ENCODE measurements at regions not wholly inside any gene's neighbourhood (a gene's known extent, or its start where the extent isn't known, plus 50 kb on each side); places are given as distances from the start of the nearest gene placed in this dataset.

DNA sequence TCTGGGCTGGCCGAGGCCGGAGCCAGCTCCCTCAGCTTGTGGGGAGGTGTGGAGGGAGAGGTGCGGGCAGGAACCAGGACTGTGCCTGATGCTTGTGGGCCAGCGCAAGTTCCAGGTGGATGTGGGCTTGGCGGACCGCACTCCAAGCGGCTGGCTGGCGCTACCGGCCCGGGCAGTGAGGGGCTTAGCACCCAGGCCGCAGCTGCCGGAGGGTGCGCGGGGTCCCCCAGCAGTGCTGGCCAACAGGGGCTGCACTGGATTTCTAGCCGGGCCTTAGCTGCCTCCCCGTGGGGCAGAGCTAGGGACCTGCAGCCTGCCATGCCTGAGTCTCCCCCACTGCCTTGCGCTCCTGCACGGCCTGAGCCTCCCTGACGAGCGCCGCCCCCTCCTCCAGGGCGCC lies 242.8 kb downstream of the CCSER2 start:
- Histone ChIP-seq H2BK20ac (ENCODE audit: low read depth, low read length) (no peak overlapping the region), H3K27me3 (ENCODE audit: control insufficient read depth, insufficient read depth, low read length) (no peaks in the 10 kb centered on the region), H2AK9ac (replicated peaks; ENCODE audit: low read depth, low read length, poor library complexity) (no peak overlapping the region), H3K9ac (ENCODE audit: low read depth, low read length) (no peak overlapping the region), H3K79me1 (ENCODE audit: low read depth in 1 of 2, low read length in 2 of 2) (no peaks in the 10 kb centered on the region), H3K4me3 (ENCODE audit: insufficient read depth, low read depth, low read length) (no peak overlapping the region), H4K20me1 (ENCODE audit: insufficient read depth, low read length) (no peaks in the 10 kb centered on the region), H3K9me1 (ENCODE audit: insufficient read depth, low read length) (no peaks in the 10 kb centered on the region), H2BK5ac (ENCODE audit: low read depth, low read length, poor library complexity, severe bottlenecking) (no peak overlapping the region), H2BK15ac (ENCODE audit: low read depth, low read length) (no peak overlapping the region), H4K5ac (ENCODE audit: low read depth, low read length) (no peak overlapping the region), H3K4ac (ENCODE audit: low read depth, low read length) (no peak overlapping the region), H2AK5ac (ENCODE audit: low read depth, low read length) (no peak overlapping the region), H2AFZ (replicated peaks; ENCODE audit: low read length, poor library complexity) (no peak overlapping the region), H4K91ac (ENCODE audit: insufficient read depth, low read depth, low read length) (no peak overlapping the region), H3K4me1 (ENCODE audit: control insufficient read depth, insufficient read depth, low read length) (no peaks in the 10 kb centered on the region), H3K9me3 (ENCODE audit: control insufficient read depth, insufficient read depth, low read length) (no peaks in the 10 kb centered on the region), H3K56ac (ENCODE audit: extremely low read depth, insufficient read depth, low read length) (no peak overlapping the region), H3K36me3 (ENCODE audit: control insufficient read depth, insufficient read depth, low read length) (no peaks in the 10 kb centered on the region), H3K18ac (ENCODE audit: low read depth, low read length) (no peak overlapping the region), H3K23ac (ENCODE audit: low read depth, low read length) (no peak overlapping the region), H3K4me2 (ENCODE audit: low read depth, low read length) (no peak overlapping the region), H4K8ac (ENCODE audit: low read depth in 2 of 2, low read length in 2 of 2) (no peak overlapping the region), H3K27ac (ENCODE audit: insufficient read depth, low read length) (no peak overlapping the region), H2BK120ac (ENCODE audit: low read depth, low read length) (no peak overlapping the region), H3K14ac (replicated peaks; ENCODE audit: low read depth, low read length) (no peak overlapping the region)
- no TSS peak for BruUV-seq (replicated peaks)
- DNase-seq (no peak), ATAC-seq (ENCODE audit: low read depth) (no peak)
- 79% methylated on average over 14 of the region's 22 CpGs; no CpG with 5 or more reads in 1 of the 2 experiments for WGBS, 2 experiments (ENCODE audit: extremely low coverage in 2 of 2, insufficient read length in 1 of 2)
- ChIA-PET CTCF (no interaction called here), POLR2A (ENCODE audit: unreplicated experiment) (no interaction called here)
- intact Hi-C loops (cut with micrococcal nuclease) (no loop called here), in situ Hi-C loops (cut with MboI; ENCODE audit: low sequenced_read_pairs) (no loop called here), dilution Hi-C loops (cut with HindIII; ENCODE audit: low sequenced_read_pairs, unreplicated experiment) (no loop called here)
- TF ChIP-seq BHLHE40 (IDR thresholded peaks at IDR 0.05; ENCODE audit: low read depth, low read length) (no peak), SMC3 (IDR thresholded peaks at IDR 0.05; ENCODE audit: low read depth, low read length) (no peak), USF2 (IDR thresholded peaks at IDR 0.05; ENCODE audit: low read depth, low read length) (no peak), MXI1 (IDR thresholded peaks at IDR 0.05; ENCODE audit: borderline replicate concordance, low read depth, low read length) (no peak), MAZ (IDR thresholded peaks at IDR 0.05; ENCODE audit: borderline replicate concordance, low read depth, low read length) (no peak), NFE2L2 (IDR thresholded peaks at IDR 0.05; ENCODE audit: low read depth, low read length) (no peak), CHD1 (IDR thresholded peaks at IDR 0.05; ENCODE audit: low read depth, low read length) (no peak), RAD21 (IDR thresholded peaks at IDR 0.05; ENCODE audit: low read length) (no peak), RFX5 (IDR thresholded peaks at IDR 0.05; ENCODE audit: low read depth, low read length) (no peak), RCOR1 (IDR thresholded peaks at IDR 0.05; ENCODE audit: insufficient replicate concordance, low read length) (no peak), FOS (IDR thresholded peaks at IDR 0.05; ENCODE audit: low read depth, low read length) (no peak), MAFK (IDR thresholded peaks at IDR 0.05; ENCODE audit: low read depth, low read length) (no peak), POLR2A (IDR thresholded peaks at IDR 0.05; ENCODE audit: low read depth, low read length) (no peak)
- TF ChIP-seq, protein P1, sequence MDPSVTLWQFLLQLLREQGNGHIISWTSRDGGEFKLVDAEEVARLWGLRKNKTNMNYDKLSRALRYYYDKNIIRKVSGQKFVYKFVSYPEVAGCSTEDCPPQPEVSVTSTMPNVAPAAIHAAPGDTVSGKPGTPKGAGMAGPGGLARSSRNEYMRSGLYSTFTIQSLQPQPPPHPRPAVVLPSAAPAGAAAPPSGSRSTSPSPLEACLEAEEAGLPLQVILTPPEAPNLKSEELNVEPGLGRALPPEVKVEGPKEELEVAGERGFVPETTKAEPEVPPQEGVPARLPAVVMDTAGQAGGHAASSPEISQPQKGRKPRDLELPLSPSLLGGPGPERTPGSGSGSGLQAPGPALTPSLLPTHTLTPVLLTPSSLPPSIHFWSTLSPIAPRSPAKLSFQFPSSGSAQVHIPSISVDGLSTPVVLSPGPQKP (IDR thresholded peaks at IDR 0.05; ENCODE audit: borderline replicate concordance, low read depth, low read length) = no peak
